SJSA1 (cell line): ENCODE measurements at regions not wholly inside any gene's neighbourhood (a gene's known extent, or its start where the extent isn't known, plus 50 kb on each side); places are given as distances from the start of the nearest gene placed in this dataset.
A peak's percentile ranks its signal among the peaks of the same experiment; 100 is the strongest.

Experiments
- DNase-seq, 2 experiments: peaks; one replicate each; pipeline ENCODE4 v3.0.0-alpha.2; 2015 to 2020; ENCODE audit warnings: low spot score in 2 of 2, low read depth in 1 of 2
- H3K27ac ChIP-seq: fragments of 250-450 bp; sonication (Bioruptor Pico); 2 replicates; pipeline ENCODE4 v1.5.1; 2020; ENCODE audit warnings: mild to moderate bottlenecking, moderate library complexity
- H3K27me3 ChIP-seq: fragments of 250-450 bp; sonication (Bioruptor Pico); replicated peaks from 2 replicates; pipeline ENCODE4 v1.5.1; 2020; ENCODE audit warnings: mild to moderate bottlenecking, moderate library complexity
- H3K36me3 ChIP-seq: fragments of 250-450 bp; sonication (Bioruptor Pico); 2 replicates; pipeline ENCODE4 v1.5.1; 2020; ENCODE audit warnings: mild to moderate bottlenecking
- H3K4me1 ChIP-seq: fragments of 250-450 bp; sonication (Bioruptor Pico); replicated peaks from 2 replicates; pipeline ENCODE4 v1.6.1; 2021; ENCODE audit warnings: mild to moderate bottlenecking
- H3K4me3 ChIP-seq: fragments of 250-450 bp; sonication (Bioruptor Pico); 2 replicates; pipeline ENCODE4 v1.5.1; 2020; ENCODE audit warnings: mild to moderate bottlenecking
- H3K9me3 ChIP-seq: fragments of 250-450 bp; sonication (Bioruptor Pico); replicated peaks from 2 replicates; pipeline ENCODE4 v1.5.1; 2020; ENCODE audit warnings: mild to moderate bottlenecking

DNA sequence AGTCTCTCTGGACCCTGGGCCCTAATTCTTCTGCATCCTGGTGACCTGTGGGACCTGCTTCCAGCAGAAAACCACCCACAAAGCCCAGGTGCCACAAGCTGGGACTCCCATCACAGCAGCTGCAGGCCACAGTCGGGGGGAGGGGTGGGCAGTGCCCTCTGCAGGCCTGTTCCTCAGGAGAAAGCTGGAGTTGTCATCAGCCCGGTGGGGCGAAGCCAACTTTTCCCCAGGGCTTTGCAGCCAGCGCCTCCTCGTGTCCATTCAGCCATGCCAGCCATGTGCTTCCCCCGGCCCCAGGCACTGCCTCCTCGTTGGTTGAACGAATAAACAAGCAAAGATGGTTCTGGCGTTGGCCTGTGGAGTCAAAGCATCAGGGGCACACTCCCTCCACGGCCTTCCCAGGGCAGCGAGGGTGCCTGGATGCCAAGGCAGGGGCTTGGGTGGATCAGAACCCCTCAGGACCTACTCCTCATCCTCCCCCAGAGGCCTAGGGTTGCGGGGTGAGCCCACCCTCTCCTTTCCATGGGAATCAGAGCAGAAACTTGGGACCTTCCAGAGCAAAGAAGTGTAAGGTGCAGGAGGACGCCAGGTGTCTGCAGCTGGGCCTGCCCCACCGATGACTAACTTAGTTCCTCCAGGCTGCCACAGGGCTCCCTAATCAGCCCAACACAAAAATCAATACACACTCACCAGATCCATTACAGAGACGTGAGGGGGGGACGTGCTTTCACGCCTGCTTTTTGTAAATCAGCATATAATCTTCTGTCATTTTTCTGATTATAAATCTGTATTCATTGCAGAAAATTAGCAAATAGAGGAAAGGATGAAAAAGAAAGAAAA, 75.7 kb upstream of the RAB6C start:
- Histone ChIP-seq H3K27me3 (peaks cover 5% of the 10 kb centered on the region; the same call in 1 of the 2 replicates), H3K4me1 (no peaks in the 10 kb centered on the region), H3K27ac (no peak overlapping the region), H3K36me3 (no peaks in the 10 kb centered on the region), H3K4me3 (no peak overlapping the region), H3K9me3 (no peaks in the 10 kb centered on the region; the same call in 1 of the 2 replicates)
- DNase-seq, result peak in 1 of 2 experiments; percentile 44

DNA sequence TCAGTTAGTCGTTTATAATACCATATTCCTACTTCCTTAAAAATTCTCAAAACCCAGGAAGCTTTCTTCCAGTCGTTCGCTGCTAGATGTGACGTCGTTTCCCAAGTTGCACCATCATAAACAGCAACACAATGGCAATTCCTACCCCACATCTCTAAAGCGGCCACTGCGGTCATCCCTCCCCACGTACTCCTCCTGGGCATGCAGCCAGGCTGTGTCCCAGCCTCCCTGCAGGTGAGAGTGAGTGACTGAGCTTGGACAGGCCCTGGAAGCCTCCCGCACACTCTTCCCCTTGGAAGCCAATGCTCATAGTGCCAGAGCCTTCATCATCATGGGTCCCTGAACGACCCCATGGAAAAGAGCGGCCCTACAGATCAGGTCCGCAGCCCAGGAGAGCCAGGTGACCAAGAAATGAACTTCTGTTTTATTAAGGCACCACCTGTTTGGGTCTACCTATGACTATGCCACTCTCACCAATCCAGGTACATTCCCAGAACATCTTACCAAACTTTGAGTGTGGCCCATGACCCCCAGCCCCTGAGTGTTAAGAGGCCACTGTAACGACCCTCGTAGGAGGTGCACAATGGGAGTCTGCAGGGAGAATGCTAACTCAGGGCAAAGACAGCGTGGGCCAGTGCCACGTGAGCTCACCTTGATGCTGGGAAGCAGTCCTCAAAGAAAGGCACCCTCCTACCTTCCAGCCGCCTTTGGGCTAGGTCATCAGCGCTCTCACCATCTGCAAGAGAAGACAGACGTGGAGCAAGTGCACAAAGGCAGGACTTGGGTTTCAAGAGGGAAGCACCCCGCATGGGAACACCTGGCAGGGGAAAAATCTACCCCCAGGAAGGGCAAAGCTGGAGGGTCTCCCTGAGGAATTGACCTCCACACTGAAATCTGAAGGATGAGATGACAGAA, 74.7 kb upstream of the RAB6C start:
- peaks cover 5% of the 10 kb centered on the region; the same call in 1 of the 2 replicates for H3K27me3 ChIP-seq
- H3K4me1 ChIP-seq, result no peaks in the 10 kb centered on the region
- no peak overlapping the region for H3K27ac ChIP-seq
- DNase-seq, result peak in 1 of 2 experiments; percentile 16
- H3K9me3 ChIP-seq, result no peaks in the 10 kb centered on the region; the same call in 1 of the 2 replicates
- H3K4me3 ChIP-seq, result no peak overlapping the region
- no peaks in the 10 kb centered on the region for H3K36me3 ChIP-seq

- Histone ChIP-seq H3K27ac (no peak overlapping the region), H3K9me3 (no peaks in the 10 kb centered on the region; the same call in 1 of the 2 replicates), H3K36me3 (no peaks in the 10 kb centered on the region), H3K4me3 (no peak overlapping the region), H3K27me3 (peaks cover 5% of the 10 kb centered on the region; the same call in 1 of the 2 replicates), H3K4me1 (no peaks in the 10 kb centered on the region)
- peak in 1 of 2 experiments; percentile 39 for DNase-seq
These were observed 73.8 kb upstream of the RAB6C start for GRCh38 chr2:129905664-129906081.

GRCh38 chr2:129906139-129906860, 73.2 kb upstream of the RAB6C start:
- Histone ChIP-seq H3K36me3 (no peaks in the 10 kb centered on the region), H3K27me3 (peaks cover 5% of the 10 kb centered on the region; the same call in 1 of the 2 replicates), H3K4me3 (no peak overlapping the region), H3K27ac (no peak overlapping the region), H3K4me1 (no peaks in the 10 kb centered on the region), H3K9me3 (no peaks in the 10 kb centered on the region; the same call in 1 of the 2 replicates)
- DNase-seq, result peak in 1 of 2 experiments; percentile 25

DNA sequence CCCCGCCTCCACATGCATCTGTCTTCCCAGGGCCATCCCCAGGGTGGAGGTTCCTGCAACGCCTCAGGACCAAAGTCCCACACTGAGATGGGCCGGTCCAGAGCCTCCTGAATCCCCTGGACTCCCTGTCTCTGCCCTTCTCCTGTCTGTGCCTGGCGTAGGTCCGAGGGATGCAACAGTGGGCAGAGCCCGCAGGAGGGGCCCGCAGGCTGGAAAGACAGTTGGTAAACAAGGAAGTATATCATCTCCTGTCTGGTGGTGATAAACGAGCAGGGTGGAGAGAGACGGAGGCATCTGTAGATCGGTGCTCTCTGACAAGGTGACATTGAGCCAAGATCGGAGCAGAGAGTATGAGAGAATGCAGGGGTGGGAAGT, 72.6 kb upstream of the RAB6C start:
- Histone ChIP-seq H3K27ac (no peak overlapping the region), H3K36me3 (no peaks in the 10 kb centered on the region), H3K9me3 (no peaks in the 10 kb centered on the region; the same call in 1 of the 2 replicates), H3K4me3 (no peak overlapping the region), H3K27me3 (peaks cover 5% of the 10 kb centered on the region; the same call in 1 of the 2 replicates), H3K4me1 (no peaks in the 10 kb centered on the region)
- DNase-seq, result peak in 1 of 2 experiments; percentile 28

DNA sequence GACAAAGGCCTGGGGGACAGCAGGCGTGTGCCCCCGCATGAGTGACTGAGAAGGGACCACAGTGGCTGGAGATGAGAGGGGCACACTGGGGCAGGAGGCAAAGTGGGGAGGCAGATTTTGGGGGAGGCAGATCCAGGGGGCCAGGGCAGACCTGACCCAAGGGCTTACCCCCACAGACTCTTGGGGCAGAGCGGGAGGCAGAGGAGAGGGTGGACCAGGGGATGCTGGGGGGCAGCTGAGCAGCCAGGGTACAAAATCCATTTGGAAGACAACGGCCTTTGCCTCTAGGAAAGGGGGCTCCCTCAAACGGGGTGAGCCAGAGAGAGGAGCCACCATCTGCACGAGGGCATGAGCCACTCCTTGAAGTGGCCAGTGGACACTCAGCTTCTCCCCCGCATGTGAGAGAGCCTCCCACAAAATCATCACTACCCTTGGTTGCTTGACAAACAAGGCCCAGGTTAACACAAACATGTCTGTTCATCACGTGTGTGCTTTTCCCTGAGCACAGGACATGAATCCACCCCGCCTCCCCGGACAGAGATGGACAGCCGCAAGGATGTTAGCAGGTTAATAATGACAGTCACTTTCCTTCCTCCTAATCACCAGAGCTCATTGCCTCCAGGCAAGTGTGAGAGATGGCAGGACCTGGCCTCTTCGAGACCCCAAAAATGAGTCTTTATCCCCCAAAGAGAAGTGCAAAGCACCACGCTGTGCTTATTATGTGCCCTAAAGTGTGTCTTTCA, 72.0 kb upstream of the RAB6C start:
- Histone ChIP-seq H3K4me3 (no peak overlapping the region), H3K36me3 (no peaks in the 10 kb centered on the region), H3K27me3 (peaks cover 5% of the 10 kb centered on the region; the same call in 1 of the 2 replicates), H3K9me3 (no peaks in the 10 kb centered on the region; the same call in 1 of the 2 replicates), H3K27ac (no peak overlapping the region), H3K4me1 (no peaks in the 10 kb centered on the region)
- DNase-seq, result peak in 1 of 2 experiments; percentile 22

- no peaks in the 10 kb centered on the region for H3K4me1 ChIP-seq
- H3K27me3 ChIP-seq, result peaks cover 5% of the 10 kb centered on the region; the same call in 1 of the 2 replicates
- no peak overlapping the region for H3K27ac ChIP-seq
- DNase-seq, result peak in 1 of 2 experiments; percentile 37
- no peaks in the 10 kb centered on the region; the same call in 1 of the 2 replicates for H3K9me3 ChIP-seq
- no peak overlapping the region for H3K4me3 ChIP-seq
- H3K36me3 ChIP-seq, result no peaks in the 10 kb centered on the region
These were observed 70.6 kb upstream of the RAB6C start for GRCh38 chr2:129908721-129909373.

DNA sequence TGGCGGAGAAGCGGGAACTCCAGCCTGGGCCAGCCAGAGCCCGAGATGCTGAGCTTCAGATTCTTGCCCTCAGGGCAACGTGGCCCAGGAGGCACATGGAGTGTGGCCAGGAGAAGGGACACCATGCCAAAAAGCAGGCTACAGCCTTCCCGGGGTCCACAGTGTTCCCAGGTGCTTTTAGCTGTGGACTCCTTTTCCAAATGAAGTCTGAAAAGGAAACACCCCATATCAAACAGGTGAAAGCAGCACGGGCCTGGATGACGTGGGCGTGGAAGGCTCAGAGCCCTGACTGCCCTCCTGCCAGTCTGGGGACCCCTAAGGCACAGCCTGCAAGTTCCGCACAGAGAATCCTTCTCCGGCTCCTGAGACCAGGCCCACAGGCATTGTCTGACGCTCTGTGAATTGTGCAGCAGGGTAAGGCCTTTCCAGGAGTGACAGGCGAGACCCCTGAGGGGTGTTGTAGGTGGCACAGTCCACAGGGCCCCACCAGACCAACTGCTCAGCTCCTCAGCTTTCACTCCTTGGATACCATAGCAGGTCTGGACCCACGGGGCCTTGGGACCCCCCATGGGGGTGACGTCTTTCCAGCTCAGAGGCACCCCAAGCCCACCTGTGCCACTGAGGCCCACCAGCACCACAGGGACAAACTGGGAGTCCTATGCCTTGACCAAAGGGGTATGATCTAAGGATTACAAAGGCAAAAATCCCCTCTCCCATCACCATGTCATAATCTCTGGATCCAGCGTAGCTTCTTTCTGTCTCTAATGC, 69.6 kb upstream of the RAB6C start:
- H3K4me3 ChIP-seq, result no peak overlapping the region
- DNase-seq, result peak in 1 of 2 experiments; percentile 36
- H3K27ac ChIP-seq, result no peak overlapping the region
- H3K9me3 ChIP-seq, result no peaks in the 10 kb centered on the region; the same call in 1 of the 2 replicates
- H3K36me3 ChIP-seq, result no peaks in the 10 kb centered on the region
- H3K4me1 ChIP-seq, result no peaks in the 10 kb centered on the region
- H3K27me3 ChIP-seq, result peaks cover 5% of the 10 kb centered on the region; the same call in 1 of the 2 replicates

GRCh38 chr2:129910446-129911362, 68.8 kb upstream of the RAB6C start:
- Histone ChIP-seq H3K27ac (no peak overlapping the region), H3K4me3 (no peak overlapping the region), H3K9me3 (no peaks in the 10 kb centered on the region; the same call in 1 of the 2 replicates), H3K4me1 (no peaks in the 10 kb centered on the region), H3K27me3 (peaks cover 5% of the 10 kb centered on the region; the same call in 1 of the 2 replicates), H3K36me3 (no peaks in the 10 kb centered on the region)
- DNase-seq, result peak in 1 of 2 experiments; percentile 31

DNA sequence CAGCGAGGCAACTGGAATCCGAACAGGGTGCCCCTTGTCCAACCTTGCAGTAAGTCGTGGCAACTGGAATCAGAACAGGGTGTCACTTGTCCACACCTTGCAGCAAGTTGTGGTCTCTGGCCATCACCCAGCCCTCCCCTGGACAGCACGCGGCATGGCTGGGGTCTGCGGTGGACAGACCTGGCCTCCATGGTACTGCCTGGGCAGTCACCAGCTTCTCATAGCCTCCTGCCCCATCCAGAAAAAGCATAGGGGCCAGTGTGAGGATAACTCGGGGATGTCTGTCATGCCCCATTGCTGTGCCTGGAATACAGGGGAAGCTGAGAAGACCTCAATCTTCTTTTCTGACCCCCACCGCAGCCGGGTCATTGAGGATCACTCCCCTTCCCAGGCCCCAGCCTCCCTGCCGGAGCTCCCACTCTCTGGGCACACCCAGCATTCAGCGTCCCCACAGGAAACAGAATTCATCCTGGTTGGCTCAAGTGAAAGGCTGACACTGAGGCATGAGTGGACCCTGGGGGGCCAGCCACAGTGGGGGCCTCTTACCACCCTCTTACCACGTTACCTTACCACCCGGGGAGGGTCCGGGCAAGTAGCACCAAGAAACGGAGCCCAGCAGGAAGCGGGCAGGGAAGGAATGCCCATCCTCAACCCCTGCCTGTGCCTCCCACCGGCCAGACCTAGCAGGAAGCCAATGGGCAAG, 68.0 kb upstream of the RAB6C start:
- peak in 1 of 2 experiments; percentile 29 for DNase-seq
- Histone ChIP-seq H3K4me1 (no peaks in the 10 kb centered on the region), H3K27ac (no peak overlapping the region), H3K36me3 (no peaks in the 10 kb centered on the region), H3K4me3 (no peak overlapping the region), H3K9me3 (no peaks in the 10 kb centered on the region; the same call in 1 of the 2 replicates), H3K27me3 (peaks cover 5% of the 10 kb centered on the region; the same call in 1 of the 2 replicates)
